NT2/D1 (cell line): ENCODE measurements at regions not wholly inside any gene's neighbourhood (a gene's known extent, or its start where the extent isn't known, plus 50 kb on each side); places are given as distances from the start of the nearest gene placed in this dataset.

Experiments used
- SUZ12 ChIP-seq: IDR thresholded peaks from 2 replicates; pipeline ENCODE4 v1.6.1; 2011; ENCODE audit not compliant: insufficient read length, insufficient read depth; ENCODE audit errors: extremely low read depth
- YY1 ChIP-seq: IDR thresholded peaks from 2 replicates; pipeline ENCODE4 v1.6.1; 2011; ENCODE audit not compliant: insufficient read length, insufficient read depth
- ZNF274 ChIP-seq: IDR thresholded peaks from 2 replicates; pipeline ENCODE4 v1.6.1; 2011; ENCODE audit warnings: mild to moderate bottlenecking, low read depth, low read length

GRCh38 chr2:117179405-117179804, 635.1 kb upstream of the DDX18 start:
- TF ChIP-seq ZNF274, result no peak
- TF ChIP-seq YY1, result no peak
- no peak for TF ChIP-seq SUZ12
